ENCODE measurements at regions not wholly inside any gene's neighbourhood (a gene's known extent, or its start where the extent isn't known, plus 50 kb on each side); places are given as distances from the start of the nearest gene placed in this dataset.

DNA sequence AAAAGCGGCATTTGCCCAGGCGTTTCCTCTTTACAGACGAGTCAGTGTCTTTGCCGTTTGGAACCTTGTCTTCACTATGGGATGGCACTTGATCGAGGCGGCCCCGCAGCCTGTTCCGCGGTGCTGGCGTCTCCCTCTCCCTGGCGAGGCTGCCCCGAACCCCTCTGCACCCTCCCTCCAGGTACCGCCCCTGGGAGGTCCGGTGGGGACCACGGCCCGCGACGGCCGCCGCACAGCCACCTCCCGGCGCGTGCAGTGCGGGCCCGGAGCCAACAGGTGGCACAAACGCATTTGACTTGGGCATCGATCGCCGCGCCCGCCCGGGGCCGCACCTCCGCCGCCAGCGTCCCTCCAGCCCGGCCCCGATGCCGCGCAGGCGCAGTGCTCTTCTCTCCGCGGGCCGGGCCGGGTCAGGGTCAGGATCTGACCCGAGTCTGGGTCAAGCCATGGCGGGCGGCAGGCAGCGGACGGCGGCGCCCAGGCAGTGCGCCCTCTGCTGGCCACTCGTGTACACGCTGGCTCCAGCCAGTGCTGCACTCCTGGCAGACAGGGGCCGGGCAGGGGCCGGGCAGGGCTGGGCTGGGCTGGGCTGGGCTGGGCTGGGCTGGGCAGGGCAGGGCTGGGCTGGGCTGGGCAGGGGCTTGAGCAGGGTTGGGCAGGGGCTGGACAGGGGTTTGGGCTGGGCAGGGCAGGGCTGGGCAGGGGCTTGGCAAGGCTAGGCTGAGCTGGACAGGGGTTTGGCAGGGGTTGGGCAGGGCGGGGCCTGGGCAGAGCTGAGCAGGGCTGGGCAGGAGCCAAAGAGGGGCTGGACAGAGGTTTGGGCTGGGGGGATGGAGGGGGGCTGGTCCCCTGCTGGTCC, 155.8 kb upstream of the IRX4 start:
- DNase-seq (ENCODE audit: low read depth in 2 of 2), result peak; percentile 26 to 36

DNA sequence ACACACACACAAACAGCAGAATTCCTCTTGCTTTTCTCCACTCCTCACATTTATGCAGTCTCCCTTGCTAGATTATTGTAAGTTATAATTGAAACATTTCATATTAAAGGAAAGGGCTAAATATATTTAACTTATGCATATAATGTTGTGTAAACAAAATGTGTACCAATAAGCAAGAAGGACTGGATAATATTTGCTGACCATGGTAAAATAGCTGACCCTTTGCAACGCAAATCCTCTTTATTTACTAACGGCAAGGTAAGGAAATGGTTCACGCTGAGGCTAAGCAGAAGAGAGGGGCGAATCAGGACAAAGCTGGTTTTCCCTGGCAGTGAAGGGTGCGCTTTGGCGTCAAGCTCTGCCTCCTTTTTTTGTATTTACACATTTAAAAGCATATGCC, 154.2 kb upstream of the IRX4 start:
- DNase-seq (ENCODE audit: low read depth in 2 of 2), result no peak

DNA sequence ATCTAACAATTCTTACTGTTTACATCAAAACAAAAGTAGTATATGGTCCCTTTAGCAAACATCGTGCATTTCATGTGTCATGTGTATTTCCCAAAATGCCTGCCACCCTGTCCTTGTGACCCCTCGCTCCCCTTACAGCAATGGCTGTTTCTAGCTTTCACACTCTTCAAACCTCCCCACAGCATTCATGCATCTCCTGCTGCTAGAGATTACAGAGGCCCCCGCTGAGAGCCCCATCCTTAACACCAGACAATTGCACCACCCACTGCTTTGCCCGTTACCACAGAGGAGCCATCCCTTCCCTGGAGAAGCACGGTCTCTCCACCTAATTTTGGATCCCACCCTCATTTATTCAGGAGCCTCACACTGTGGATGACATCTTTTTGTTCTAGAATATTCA, 149.7 kb upstream of the IRX4 start:
- no peak for DNase-seq (ENCODE audit: low read depth in 2 of 2)

DNA sequence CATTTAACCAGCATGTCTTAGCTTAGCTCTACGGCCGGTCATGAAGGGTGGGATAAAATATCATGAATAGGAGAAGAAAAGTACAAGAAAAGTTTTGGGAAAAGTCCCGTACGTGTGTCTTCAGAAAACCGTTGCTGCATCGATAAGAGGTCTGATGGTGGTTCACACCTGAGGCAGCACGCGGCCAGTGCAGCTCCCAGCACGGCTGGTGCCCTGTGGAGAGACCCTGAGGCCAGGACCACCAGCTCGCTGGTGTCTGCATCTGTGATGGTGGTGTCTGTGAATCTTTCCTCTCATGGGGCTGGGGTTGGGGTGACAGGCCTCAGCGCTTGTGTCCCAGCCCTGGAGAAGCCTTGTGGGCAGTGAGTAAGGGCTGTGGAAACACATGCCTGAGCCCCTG, 148.9 kb upstream of the IRX4 start:
- no peak for DNase-seq (ENCODE audit: low read depth in 2 of 2)

DNA sequence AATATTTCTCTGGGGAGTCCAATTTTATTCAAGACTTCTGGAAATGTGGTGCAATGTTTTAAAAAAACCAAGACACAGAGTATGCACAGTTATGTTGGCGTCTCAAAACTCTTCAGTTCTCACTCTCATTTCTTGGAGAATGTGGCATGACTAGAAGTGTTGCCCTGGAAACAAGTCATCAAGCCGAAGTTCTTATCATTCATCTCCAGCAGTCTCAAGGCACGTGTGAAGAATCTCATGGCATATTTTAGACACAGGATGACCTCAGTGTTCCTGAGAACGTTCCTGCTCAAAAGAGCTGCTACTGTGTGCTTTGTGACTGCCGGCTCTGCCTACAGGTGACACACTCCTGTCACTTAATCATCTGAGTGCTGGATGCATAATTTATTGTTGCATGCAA, 147.4 kb upstream of the IRX4 start:
- DNase-seq (ENCODE audit: low read depth in 2 of 2), result no peak

DNA sequence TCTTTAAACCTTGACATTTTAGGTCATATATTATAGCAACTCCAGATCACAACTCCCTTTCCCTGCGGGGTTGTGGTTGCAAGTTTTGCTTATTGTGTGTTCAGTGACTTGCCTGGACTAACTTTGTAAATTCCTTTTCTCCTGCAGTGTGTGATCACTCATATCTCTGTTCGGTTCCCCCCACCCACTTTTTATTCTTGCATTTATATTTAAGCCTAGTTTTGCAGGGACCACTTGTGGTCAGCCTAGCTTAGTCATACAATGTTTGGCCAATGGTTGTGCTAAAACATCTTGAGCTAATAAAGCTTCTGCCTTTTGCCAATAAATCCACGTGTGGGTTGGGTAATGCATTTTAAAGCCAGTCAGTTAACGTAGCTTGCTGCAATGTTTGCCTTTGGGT, 146.5 kb upstream of the IRX4 start:
- no peak for DNase-seq (ENCODE audit: low read depth in 2 of 2)

DNA sequence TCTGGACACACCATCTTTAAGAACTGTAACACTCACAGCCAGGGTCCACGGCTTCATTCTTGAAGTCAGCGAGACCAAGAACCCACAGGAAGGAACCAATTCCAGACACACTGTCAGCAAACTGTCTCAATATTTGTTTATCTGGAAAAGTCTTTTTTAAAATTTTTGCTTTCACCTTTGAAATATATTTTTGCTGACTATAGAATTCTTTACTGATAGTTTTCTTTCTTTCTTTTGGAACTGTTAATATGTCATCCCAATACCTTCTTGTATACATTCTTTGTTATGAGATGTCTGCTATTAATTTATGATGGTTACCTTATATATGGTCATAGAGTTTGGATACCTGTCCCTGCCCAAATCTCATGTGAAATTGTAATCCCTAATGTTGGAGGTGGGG, 145.1 kb upstream of the IRX4 start:
- no peak for DNase-seq (ENCODE audit: low read depth in 2 of 2)

DNA sequence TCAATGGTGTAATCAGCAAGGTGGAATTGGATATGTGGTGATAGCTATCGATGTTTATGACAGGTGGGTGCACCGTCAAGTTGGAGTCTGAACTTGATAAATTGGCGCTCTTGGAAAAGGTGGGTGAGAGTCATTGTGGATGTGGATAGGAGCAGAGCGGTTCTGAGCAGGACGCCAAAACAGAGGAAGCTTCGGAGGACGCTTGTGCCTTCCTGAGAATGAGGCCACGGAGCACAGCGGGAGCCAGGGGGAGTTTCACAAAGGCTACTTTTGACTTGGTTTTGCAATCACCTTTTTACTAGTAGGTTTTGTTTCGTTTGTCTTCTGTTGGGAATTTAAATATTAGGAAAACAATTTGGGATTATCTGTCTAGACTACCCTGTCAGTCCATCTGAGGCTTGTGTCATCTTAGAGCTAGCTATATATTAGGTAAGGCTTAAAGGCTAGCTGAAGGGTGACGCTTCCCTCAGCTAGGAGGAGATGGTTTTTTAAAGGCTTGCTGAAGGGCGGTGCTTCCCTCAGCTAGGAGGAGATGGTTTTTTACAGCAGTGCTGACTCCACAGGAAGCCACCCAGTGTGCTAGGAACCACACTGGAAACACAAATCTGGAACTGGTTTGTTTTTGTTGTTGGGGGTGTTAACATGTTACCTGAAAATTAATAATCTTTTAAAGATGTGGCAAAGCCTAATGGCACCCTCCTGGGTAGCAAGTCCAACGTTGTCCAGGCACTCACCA, 142.4 kb upstream of the IRX4 start:
- DNase-seq (ENCODE audit: low read depth in 2 of 2), result no peak

DNA sequence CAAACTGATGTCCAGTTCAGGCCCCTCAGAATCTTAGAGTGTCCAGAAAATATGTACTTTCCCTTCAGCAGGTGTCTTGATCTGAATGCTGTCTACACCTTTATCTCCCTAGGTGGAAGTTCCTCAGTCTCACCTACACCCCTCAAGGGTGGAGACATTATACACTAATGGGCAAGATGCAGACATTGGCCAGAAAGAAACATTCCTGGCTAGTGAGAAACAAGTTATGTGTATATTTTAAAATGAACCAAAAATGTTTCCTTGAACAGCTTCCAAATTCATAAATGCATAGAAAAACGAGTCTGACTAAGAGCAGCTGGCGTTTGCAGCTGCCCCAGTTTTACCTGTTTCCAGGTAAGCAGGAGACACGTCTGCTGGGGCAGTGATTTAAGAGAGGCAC, 140.5 kb upstream of the IRX4 start:
- no peak for DNase-seq (ENCODE audit: low read depth in 2 of 2)

DNA sequence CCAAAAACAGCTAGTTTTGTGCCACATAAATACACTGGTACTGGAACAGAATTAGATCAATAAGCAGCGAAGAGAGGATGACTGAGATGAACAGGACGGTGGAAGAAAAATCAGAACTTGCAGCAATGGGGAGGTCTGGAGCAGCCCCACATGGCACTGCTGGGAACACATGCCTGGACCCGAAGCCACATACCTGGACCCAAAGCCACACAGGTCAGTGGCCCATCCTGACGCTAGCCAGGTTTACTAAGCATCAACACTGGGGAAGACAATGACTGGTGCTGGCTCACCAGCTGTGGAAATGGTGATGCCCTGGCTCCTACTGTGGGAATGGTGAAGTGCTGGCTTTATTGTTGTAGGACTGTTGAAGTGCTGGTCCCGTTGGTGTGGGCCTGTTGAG, 139.7 kb upstream of the IRX4 start:
- no peak for DNase-seq (ENCODE audit: low read depth in 2 of 2)

DNA sequence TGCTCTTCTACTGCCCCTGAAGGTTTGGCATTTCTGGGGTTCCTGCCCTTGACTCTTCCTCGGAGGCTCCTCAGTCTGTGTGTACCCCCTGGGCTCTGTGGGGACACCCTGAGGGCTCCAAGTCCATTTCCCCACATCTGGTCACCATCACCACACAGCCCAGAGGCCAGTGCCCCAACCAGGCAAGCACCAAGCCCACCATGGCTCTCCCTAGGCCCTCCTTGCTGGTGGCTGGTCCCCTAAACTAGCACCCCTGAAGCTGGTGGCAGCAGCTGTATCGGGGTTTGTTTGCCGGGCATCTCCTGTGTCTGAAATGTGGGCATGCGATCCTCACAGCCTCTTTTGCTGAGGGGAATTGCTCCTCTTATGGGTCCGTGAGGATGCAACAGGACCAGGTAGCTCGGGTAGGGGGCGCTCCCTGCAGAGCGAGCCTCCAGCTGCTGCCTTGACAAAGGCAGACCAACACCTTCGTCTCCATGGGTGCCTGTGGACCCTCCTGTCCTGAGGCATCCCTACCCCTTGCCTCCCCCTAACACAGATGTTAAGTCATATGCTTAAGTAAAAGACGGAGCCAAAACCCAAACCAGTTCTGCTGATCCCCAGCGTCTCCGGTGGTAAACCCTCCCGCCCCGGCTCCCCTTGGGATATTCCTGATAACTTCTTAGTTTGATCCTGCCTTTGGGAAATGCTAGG, 138.9 kb upstream of the IRX4 start:
- no peak for DNase-seq (ENCODE audit: low read depth in 2 of 2)

DNA sequence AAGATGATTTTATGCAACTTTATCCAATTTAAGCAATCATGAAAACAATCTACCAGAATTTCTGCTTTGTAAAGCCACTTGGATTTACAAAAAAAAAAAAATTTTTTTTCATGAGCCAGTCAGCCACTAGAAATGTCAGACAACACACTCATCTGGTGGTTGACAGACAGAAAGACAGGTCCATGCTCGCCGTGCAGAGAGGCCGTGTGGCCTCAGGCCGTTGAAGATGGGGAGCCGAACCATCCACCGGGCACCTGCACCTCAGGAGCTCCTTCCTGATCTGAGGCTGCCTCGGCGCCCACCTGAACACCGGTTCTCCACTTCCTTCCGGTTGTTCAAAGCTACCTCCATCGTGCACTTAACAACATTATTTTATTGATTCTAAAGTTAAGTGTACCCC, 138.0 kb upstream of the IRX4 start:
- no peak for DNase-seq (ENCODE audit: low read depth in 2 of 2)

DNA sequence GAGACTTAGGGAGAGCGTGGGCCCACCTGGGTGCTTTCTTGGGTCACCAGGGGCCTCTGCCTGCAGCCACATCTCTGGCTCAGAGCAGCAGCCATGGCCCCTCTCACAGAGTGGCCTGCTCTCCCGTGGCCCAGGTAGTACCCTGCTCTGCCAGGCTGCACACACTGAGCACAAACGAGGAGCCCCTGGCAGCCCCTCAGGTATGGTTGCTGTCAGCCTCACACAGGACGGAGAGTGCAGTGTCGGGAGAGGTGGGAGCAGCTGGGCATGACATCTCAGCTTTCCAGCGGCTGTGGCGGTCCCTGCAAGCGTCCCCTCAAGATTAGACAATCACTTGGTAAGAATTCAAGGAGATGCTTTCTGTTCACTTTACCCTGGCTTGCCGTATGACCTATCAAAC, 137.0 kb upstream of the IRX4 start:
- DNase-seq (ENCODE audit: low read depth in 2 of 2), result no peak

DNA sequence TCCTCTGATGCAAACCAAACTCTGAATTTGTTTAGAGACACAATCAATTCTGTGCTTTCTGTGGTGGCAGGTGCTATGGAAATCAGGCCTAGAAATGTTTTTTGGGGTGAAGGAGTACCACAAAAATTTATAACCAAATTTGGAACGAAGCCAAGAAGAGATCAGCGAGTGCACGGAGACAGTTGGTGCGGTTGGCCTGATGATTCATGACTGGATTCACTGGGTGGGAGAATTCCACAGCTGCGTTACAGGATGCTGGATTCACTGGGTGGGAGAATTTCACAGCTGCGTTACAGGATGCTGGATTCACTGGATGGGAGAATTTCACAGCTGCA, 135.6 kb upstream of the IRX4 start:
- no peak for DNase-seq (ENCODE audit: low read depth in 2 of 2)

DNA sequence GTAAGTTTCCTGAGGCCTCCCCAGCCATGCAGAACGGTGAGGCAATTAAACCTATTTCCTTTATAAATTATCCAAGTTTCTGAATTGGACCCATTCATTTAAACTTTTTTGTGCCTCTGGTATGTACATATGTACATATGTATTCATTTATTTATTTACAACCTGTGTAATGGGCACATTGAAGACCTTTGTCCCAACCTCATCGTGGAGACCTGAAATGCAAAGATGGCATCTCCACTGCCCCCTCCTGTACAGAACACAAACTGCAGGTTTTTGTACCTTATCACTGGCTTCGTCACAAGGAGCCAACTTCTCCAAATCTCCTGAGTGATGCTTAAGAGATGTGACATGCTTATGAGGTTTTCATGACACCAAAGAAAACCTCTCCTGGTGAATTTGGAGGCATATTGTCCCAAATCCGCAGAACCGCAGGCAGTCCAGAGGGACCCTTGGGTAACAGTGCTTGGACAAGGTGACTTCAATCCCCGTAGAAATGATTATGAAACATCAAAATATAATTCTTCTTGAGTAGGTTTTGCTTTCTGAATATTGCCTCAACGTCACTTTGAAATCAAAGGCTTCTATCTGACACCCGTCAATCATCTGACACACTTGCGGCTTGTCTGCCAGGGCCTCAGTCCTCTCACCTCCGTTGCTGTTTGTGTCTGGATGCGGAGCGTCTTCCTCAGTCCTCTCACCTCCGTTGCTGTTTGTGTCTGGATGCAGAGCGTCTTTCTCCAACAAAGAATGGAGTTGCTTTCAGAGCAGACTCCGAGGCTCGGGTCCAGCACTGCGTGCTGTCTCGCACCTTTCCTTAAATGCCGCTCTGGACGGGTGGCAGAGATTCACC, 135.0 kb upstream of the IRX4 start:
- no peak for DNase-seq (ENCODE audit: low read depth in 2 of 2)

DNA sequence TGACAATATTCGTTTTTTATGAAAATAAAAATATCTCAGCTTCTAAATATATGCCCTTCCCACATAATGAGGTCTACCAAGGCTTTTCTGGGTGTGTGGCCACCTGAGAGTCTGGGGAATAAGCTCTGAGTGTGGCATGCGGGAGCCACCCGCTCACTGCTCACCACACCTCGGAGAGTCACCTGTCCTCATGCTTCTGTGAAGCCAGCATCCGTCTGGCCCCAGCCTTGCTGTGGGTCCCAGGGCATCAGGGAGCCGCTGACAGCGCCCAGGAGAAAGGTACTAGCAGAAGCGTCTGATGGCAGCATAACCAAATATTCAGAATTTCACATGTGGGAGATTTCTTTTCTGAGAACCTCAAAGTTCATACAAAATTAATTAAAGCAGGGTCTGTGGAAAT, 133.2 kb upstream of the IRX4 start:
- no peak for DNase-seq (ENCODE audit: low read depth in 2 of 2)

DNA sequence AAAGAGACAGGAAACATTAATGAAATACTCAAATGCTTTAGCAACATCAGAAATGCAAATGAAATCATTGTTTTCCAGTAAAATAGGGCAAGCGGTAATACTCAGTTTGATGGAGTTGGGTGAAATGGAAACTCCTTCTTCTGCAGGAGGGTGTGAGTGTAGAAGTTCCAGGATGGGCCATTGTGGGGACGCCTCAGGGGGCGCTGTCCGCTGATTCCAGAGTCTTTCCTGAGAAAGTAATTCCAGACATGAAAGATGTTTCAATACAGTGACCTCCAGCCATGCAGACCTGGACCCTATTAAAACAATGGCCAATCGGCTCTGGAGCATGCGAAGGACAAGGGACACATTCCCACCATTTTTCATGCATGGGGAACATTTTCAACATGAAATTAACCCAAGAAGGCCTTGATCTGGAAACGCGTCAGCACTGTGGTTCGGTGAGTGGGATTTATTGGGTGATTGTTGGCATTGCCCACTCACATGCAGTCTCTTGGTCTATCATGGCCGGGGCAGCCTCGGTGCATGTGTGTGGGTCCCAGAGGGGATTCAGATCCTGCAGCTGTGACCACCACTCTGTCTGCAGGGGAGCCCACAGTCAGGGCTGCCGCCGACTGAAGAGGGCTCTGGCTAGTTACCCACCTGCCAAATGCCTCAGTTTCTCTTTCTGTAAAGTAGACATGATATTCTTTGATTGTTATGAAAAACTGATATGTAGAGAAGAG, 132.6 kb upstream of the IRX4 start:
- no peak for DNase-seq (ENCODE audit: low read depth in 2 of 2)

DNA sequence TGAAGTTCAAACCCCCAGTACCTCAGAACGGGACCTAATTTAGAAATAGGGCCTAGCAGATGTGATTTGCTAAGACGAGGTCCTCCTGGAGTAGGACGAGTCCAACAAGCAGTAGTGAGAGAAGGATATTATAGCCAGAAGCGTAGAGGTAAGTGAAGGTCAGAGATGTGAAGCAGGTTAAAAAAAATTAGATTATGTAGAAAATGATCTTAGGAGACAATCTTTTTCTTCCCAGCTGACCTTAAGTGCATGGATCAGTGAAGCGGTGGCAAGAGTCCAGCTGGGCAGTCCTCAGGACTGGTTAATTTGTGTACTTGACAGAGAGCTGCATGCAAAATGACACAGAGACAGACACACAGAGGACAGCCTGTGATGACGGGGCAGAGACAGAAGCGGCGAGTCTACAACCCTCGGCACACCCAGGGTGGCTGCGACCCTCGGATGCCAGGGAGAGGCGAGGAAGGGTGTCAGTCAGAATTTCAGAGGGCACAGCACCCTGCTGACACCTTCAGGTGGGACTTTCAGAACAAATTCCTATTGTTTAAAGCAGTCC, 131.4 kb upstream of the IRX4 start:
- DNase-seq (ENCODE audit: low read depth in 2 of 2), result no peak

DNA sequence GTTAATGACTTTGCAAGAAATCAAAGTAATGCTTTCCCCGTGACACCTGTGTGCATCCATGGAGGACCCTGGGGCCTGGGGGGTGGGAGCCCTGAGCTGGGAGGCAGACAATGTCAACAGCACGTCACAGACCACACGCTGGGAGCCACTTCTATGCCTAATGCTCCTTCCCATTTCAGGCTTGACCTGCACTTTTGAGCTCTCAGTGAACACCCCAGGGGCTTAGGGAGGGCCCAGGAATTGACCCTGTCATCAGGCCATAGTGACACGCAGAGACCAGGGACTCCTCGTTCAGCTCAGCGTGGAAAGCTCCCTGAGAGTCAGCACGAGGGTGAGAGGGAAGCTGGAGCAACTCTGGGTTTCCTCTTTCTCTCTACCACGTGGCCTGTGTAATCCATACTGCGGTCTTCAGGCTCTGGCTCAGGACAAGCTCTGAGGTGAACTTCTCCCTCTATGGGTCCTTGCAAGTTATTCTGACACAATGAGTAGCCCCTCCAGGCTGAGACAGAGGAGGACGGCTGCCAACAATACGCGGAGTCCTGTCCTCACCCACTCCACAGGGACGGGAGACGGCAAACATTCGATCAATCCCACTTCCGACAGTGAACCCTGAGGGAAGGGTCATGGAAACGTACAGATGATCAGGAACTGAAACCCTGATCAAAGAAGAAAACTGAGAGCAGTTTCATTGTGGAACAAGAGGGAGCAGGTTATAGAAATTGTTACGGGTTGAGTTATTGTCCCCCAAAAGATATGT, 130.8 kb upstream of the IRX4 start:
- DNase-seq (ENCODE audit: low read depth in 2 of 2), result no peak

DNA sequence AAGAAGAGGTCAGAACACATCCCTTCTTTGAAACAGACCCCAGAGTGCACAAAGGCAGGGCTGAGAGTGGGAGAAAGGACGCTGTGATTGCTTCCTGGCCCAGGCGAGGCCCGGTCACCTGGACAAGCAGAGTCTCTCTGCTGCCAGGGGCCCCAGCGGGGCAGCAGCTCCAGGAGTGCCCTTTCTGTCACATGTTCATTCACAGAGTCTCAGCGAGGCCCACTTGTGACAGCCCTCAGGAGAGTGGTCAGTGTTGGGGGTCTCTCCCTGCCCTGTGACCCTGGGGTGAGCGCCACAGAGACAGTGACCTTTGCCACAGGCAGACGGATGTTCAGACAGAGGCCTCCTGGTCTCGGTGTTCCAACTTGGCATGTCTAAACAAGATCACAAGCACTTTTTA, 130.2 kb upstream of the IRX4 start:
- DNase-seq (ENCODE audit: low read depth in 2 of 2), result no peak
